SK-N-SH (cell line): ENCODE measurements at regions not wholly inside any gene's neighbourhood (a gene's known extent, or its start where the extent isn't known, plus 50 kb on each side); places are given as distances from the start of the nearest gene placed in this dataset.

ENCODE experiments used
- CTCF ChIA-PET: fragments of 300-600, 350-600 bp; formaldehyde crosslinking; extraction: SDS; loops from one replicate; lab custom pipeline; 2021; lab: Yijun Ruan, JAX
- POLR2A ChIA-PET: fragments of 350-600 bp; sonication (Branson Sonifier 250); formaldehyde crosslinking; extraction: SDS; loops from one replicate; lab custom pipeline; 2020; ENCODE audit warnings: antibody characterized with exemption, inconsistent platforms; lab: Yijun Ruan, JAX
- DNase-seq: peaks from one replicate; pipeline ENCODE4 v3.0.0; 2012
- H2AFZ ChIP-seq: fragments of 200-600 bp; sonication (generic); 2 replicates; pipeline ENCODE4 v1.8.1; 2016; ENCODE audit warnings: antibody characterized with exemption, mild to moderate bottlenecking, low read depth
- H3F3A ChIP-seq: fragments of 200-600 bp; sonication (generic); replicated peaks from 2 replicates; pipeline ENCODE3; 2016; ENCODE audit warnings: antibody characterized with exemption, mild to moderate bottlenecking; ENCODE audit not compliant: insufficient read depth
- H3K27ac ChIP-seq, 2 experiments: fragments of 200-500 bp in 1 of 2; fragments of 200-600 bp in 1 of 2; sonication (Bioruptor generic) in 1 of 2; sonication (generic), shearing (Covaris generic) in 1 of 2; 2 replicates each; pipeline versions ENCODE4 v1.5.1 to v1.6.1; 2014 to 2016; ENCODE audit warnings: low read depth in 2 of 2, inconsistent platforms in 1 of 2, low read length in 1 of 2, mild to moderate bottlenecking in 1 of 2, mixed read lengths in 1 of 2
- H3K27me3 ChIP-seq: fragments of 200-600 bp; sonication (generic), shearing (Covaris generic); 2 replicates; pipeline ENCODE4 v1.6.1; 2016; ENCODE audit warnings: mixed run types; ENCODE audit not compliant: insufficient read depth
- H3K36me3 ChIP-seq, 2 experiments: fragments of 200-500 bp in 1 of 2; fragments of 200-600 bp in 1 of 2; sonication (Bioruptor generic) in 1 of 2; sonication (generic) in 1 of 2; replicated peaks in 1 of 2; 2 replicates each; pipeline versions ENCODE3 to v1.5.1; 2014 to 2016; ENCODE audit warnings: low read length in 1 of 2, mild to moderate bottlenecking in 1 of 2; ENCODE audit not compliant: insufficient read depth in 2 of 2, control insufficient read depth in 1 of 2
- H3K4me1 ChIP-seq, 2 experiments: fragments of 200-500 bp in 1 of 2; fragments of 200-600 bp in 1 of 2; sonication (Bioruptor generic) in 1 of 2; sonication (generic), shearing (Covaris generic) in 1 of 2; 2 replicates each; pipeline versions ENCODE4 v1.5.1 to v1.6.1; 2014 to 2016; ENCODE audit warnings: low read depth in 1 of 2, low read length in 1 of 2, mixed run types in 1 of 2; ENCODE audit not compliant: insufficient read depth in 2 of 2, control insufficient read depth in 1 of 2
- H3K4me2 ChIP-seq: fragments of 200-600 bp; sonication (generic), shearing (Covaris generic); 2 replicates; pipeline ENCODE4 v1.6.1; 2017; ENCODE audit warnings: mixed run types
- H3K4me3 ChIP-seq, 2 experiments: fragments of 200-500 bp in 1 of 2; fragments of 200-600 bp in 1 of 2; sonication (Bioruptor generic) in 1 of 2; sonication (generic), shearing (Covaris generic) in 1 of 2; 2 replicates each; pipeline versions ENCODE4 v1.5.1 to v1.8.1; 2014 to 2016; ENCODE audit warnings: low read depth in 2 of 2, inconsistent platforms in 1 of 2, low read length in 1 of 2, mild to moderate bottlenecking in 1 of 2, mixed read lengths in 1 of 2, moderate library complexity in 1 of 2
- H3K79me2 ChIP-seq: fragments of 200-600 bp; sonication (generic); 2 replicates; pipeline ENCODE4 v1.8.1; 2017; ENCODE audit warnings: mild to moderate bottlenecking; ENCODE audit not compliant: insufficient read depth
- H3K9ac ChIP-seq: fragments of 200-600 bp; sonication (generic); 2 replicates; pipeline ENCODE4 v1.6.1; 2017; ENCODE audit warnings: mixed run types
- H3K9me2 ChIP-seq: fragments of 200-600 bp; sonication (generic); 2 replicates; pipeline ENCODE4 v1.6.1; 2017; ENCODE audit warnings: mixed run types
- H3K9me3 ChIP-seq: fragments of 200-600 bp; sonication (generic); 2 replicates; pipeline ENCODE4 v1.6.1; 2017; ENCODE audit warnings: mixed run types, mild to moderate bottlenecking, moderate library complexity
- H4K20me1 ChIP-seq: fragments of 200-600 bp; sonication (generic); 2 replicates; pipeline ENCODE4 v1.6.1; 2017; ENCODE audit warnings: mild to moderate bottlenecking, mixed run types; ENCODE audit not compliant: insufficient read depth
- CHD2 ChIP-seq: fragments of 150-350 bp; IDR thresholded peaks from 2 replicates; pipeline ENCODE4 v1.6.1; 2018; ENCODE audit warnings: low read length; ENCODE audit not compliant: partially characterized antibody
- EP300 ChIP-seq, 2 experiments: IDR thresholded peaks; 2 replicates each; pipeline versions ENCODE4 v1.4.0 to v1.6.1; 2012; ENCODE audit warnings: borderline replicate concordance in 1 of 2, low read depth in 1 of 2, low read length in 1 of 2
- FOSL2 ChIP-seq: IDR thresholded peaks from 2 replicates; pipeline ENCODE4 v1.4.0; 2012; ENCODE audit warnings: low read depth, mild to moderate bottlenecking, moderate library complexity, borderline replicate concordance
- FOXJ3 ChIP-seq: sonication (generic); formaldehyde crosslinking; IDR thresholded peaks from 2 replicates; pipeline ENCODE4 v1.5.1; 2020; ENCODE audit warnings: mild to moderate bottlenecking, missing genetic modification reagents
- FOXM1 ChIP-seq: IDR thresholded peaks from 2 replicates; pipeline ENCODE4 v1.4.0; 2012; ENCODE audit warnings: low read depth, mild to moderate bottlenecking
- GATA2 ChIP-seq: sonication (generic); formaldehyde crosslinking; IDR thresholded peaks from 2 replicates; pipeline ENCODE4 v1.5.0; 2020; ENCODE audit warnings: mild to moderate bottlenecking, missing genetic modification reagents
- JUND ChIP-seq: IDR thresholded peaks from 2 replicates; pipeline ENCODE4 v1.4.0; 2012
- MXI1 ChIP-seq: IDR thresholded peaks from 2 replicates; pipeline ENCODE4 v1.6.1; 2012; ENCODE audit warnings: mild to moderate bottlenecking, low read depth, low read length, improper control_type of control experiment
- NFIC ChIP-seq: IDR thresholded peaks from 2 replicates; pipeline ENCODE4 v1.4.0; 2012; ENCODE audit warnings: borderline replicate concordance
- POLR2AphosphoS5 ChIP-seq: IDR thresholded peaks from 2 replicates; pipeline ENCODE4 v1.6.1; 2012; ENCODE audit warnings: low read depth, low read length
- RAD21 ChIP-seq: IDR thresholded peaks from 2 replicates; pipeline ENCODE4 v1.6.1; 2012; ENCODE audit warnings: mild to moderate bottlenecking, low read length
- RFX5 ChIP-seq: IDR thresholded peaks from 2 replicates; pipeline ENCODE4 v1.6.1; 2012; ENCODE audit warnings: mild to moderate bottlenecking, improper control_type of control experiment, low read length
- RXRA ChIP-seq: IDR thresholded peaks from 2 replicates; pipeline ENCODE4 v1.4.0; 2012; ENCODE audit warnings: low read depth, mild to moderate bottlenecking, borderline replicate concordance
- TAF1 ChIP-seq: IDR thresholded peaks from 2 replicates; pipeline ENCODE4 v1.6.1; 2012; ENCODE audit warnings: low read depth, mild to moderate bottlenecking, low read length, moderate library complexity, borderline replicate concordance
- TCF12 ChIP-seq: IDR thresholded peaks from 2 replicates; pipeline ENCODE4 v1.4.0; 2012
- TEAD4 ChIP-seq: IDR thresholded peaks from 2 replicates; pipeline ENCODE4 v1.4.0; 2012; ENCODE audit warnings: mild to moderate bottlenecking, borderline replicate concordance; ENCODE audit not compliant: insufficient read depth
- WGBS: methylation state at CpG from one replicate; pipeline ENCODE4 v1.1.6; 2017; ENCODE audit warnings: low lambda C conversion rate; 5-methylcytosine and 5-hydroxymethylcytosine counted together
- TF ChIP-seq, protein P1 (sequence below): fragments of 150-350 bp; IDR thresholded peaks from 2 replicates; pipeline ENCODE4 v1.6.1; 2017; ENCODE audit warnings: antibody characterized with exemption, low read length, low read depth, borderline replicate concordance
- TF ChIP-seq, protein P2 (sequence below): fragments of 150-350 bp; IDR thresholded peaks from 2 replicates; pipeline ENCODE4 v1.6.1; 2016; ENCODE audit warnings: mild to moderate bottlenecking, low read depth, low read length
- TF ChIP-seq, protein P3 (sequence below): IDR thresholded peaks from 2 replicates; pipeline ENCODE4 v1.4.0; 2012; ENCODE audit warnings: low read depth, borderline replicate concordance

DNA sequence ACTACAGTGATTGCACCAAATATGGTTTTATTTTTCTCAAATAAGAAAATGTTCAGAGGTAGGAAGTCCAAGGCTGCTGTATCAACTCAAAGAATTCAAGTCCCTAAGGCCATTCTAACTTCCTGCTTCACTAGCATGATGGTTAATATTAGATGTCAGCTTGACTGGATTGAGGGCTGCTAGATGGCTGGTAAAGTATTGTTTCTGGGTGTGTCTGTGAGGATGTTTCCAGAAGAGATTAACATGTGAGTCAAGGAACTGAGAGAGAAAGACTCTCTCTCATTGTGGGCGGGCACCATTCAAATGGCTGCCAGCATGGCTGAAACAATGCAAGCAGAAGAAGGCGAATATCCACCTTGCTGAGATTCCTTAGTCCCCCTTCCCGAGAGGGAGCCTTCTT is 77.4 kb upstream of the NRBF2 start:
- no peak overlapping the region for H2AFZ ChIP-seq
- ChIA-PET CTCF (no interaction called here), POLR2A (no interaction called here)
- no peaks in the 10 kb centered on the region for H3K9me2 ChIP-seq
- H3K9ac ChIP-seq, result no peak overlapping the region
- no peaks in the 10 kb centered on the region for H3K36me3 ChIP-seq
- H3K79me2 ChIP-seq, result no peaks in the 10 kb centered on the region
- H3K4me2 ChIP-seq, result no peak overlapping the region
- no peaks in the 10 kb centered on the region for H3K4me1 ChIP-seq
- H4K20me1 ChIP-seq, result no peaks in the 10 kb centered on the region
- no peak overlapping the region for H3K4me3 ChIP-seq
- H3K27ac ChIP-seq, result no peak overlapping the region
- H3K27me3 ChIP-seq, result no peaks in the 10 kb centered on the region; the same call in 1 of the 2 replicates
- no peaks in the 10 kb centered on the region for H3K9me3 ChIP-seq
- WGBS, result 57% methylated on average over 3 of the region's 3 CpGs
- TF ChIP-seq FOXM1 (no peak), CHD2 (no peak), EP300 (IDR thresholded peaks at IDR 0.05; ENCODE audit: borderline replicate concordance in 1 of 2, low read depth in 1 of 2, low read length in 1 of 2) (no peak), RAD21 (no peak), MXI1 (no peak), FOXJ3 (no peak), TCF12 (no peak), RFX5 (no peak), RXRA (no peak), POLR2AphosphoS5 (no peak), TEAD4 (no peak), TAF1 (no peak), GATA2 (CRISPR knock-in tag) (no peak), JUND (no peak), FOSL2 (no peak), NFIC (no peak)
- TF ChIP-seq, protein P1, sequence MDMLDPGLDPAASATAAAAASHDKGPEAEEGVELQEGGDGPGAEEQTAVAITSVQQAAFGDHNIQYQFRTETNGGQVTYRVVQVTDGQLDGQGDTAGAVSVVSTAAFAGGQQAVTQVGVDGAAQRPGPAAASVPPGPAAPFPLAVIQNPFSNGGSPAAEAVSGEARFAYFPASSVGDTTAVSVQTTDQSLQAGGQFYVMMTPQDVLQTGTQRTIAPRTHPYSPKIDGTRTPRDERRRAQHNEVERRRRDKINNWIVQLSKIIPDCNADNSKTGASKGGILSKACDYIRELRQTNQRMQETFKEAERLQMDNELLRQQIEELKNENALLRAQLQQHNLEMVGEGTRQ, result no peak
- TF ChIP-seq, protein P2, sequence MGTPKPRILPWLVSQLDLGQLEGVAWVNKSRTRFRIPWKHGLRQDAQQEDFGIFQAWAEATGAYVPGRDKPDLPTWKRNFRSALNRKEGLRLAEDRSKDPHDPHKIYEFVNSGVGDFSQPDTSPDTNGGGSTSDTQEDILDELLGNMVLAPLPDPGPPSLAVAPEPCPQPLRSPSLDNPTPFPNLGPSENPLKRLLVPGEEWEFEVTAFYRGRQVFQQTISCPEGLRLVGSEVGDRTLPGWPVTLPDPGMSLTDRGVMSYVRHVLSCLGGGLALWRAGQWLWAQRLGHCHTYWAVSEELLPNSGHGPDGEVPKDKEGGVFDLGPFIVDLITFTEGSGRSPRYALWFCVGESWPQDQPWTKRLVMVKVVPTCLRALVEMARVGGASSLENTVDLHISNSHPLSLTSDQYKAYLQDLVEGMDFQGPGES, result no peak
- TF ChIP-seq, protein P3, sequence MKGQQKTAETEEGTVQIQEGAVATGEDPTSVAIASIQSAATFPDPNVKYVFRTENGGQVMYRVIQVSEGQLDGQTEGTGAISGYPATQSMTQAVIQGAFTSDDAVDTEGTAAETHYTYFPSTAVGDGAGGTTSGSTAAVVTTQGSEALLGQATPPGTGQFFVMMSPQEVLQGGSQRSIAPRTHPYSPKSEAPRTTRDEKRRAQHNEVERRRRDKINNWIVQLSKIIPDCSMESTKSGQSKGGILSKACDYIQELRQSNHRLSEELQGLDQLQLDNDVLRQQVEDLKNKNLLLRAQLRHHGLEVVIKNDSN, result no peak
- TF ChIP-seq, all 33 proteins: peak for 0
- DNase-seq, result no peak
- H3F3A ChIP-seq, result no peaks in the 10 kb centered on the region
